Peyer's patch (tissue), 4 donors: ENCODE measurements at regions not wholly inside any gene's neighbourhood (a gene's known extent, or its start where the extent isn't known, plus 50 kb on each side); places are given as distances from the start of the nearest gene placed in this dataset.
"Not testable (repeated sequence)": the region's sequence is repeated elsewhere in the genome, so short reads cannot be mapped to it uniquely, and the experiment has no call there.

Experiments used
- DNase-seq, 3 donors: peaks; one replicate each; pipeline ENCODE4 v3.0.0-alpha.2; 2017 to 2019
- H3K27ac ChIP-seq, 4 donors: fragments of 200-600 bp; sonication (generic); one replicate each; pipeline ENCODE4 v1.5.1; 2016 to 2019
- H3K27me3 ChIP-seq, 2 donors: fragments of 200-600 bp; sonication (generic); one replicate each; pipeline ENCODE4 v1.5.1; 2019
- H3K36me3 ChIP-seq, 3 donors: fragments of 200-600 bp; sonication (generic); one replicate each; pipeline ENCODE4 v1.5.1; 2016 to 2019
- H3K4me1 ChIP-seq, 4 donors: fragments of 200-600 bp; sonication (generic); one replicate each; pipeline ENCODE4 v1.5.1; 2016 to 2019
- H3K4me3 ChIP-seq, 4 donors: fragments of 200-600 bp; sonication (generic); 1 replicate in 3 of 4; 2 replicates in 1 of 4; pipeline ENCODE4 v1.5.1; 2016 to 2019; ENCODE audit warnings: mild to moderate bottlenecking in 1 of 4
- H3K9me3 ChIP-seq, 4 donors: fragments of 200-600 bp; sonication (generic); one replicate each; pipeline ENCODE4 v1.5.1; 2016 to 2019; ENCODE audit warnings: mild to moderate bottlenecking in 1 of 4
- POLR2A ChIP-seq, 2 donors: fragments of 450-650 bp; IDR thresholded peaks; one replicate each; pipeline ENCODE4 v1.5.1; 2017; ENCODE audit warnings: antibody characterized with exemption in 2 of 2, mild to moderate bottlenecking in 2 of 2, moderate library complexity in 2 of 2
- small RNA-seq, 2 donors: library from RNA; depleted of rRNA; stranded (forward); fragments of <200 nt; gene quantifications; one replicate each; pipeline ENCODE3, GENCODE V24; 2016
- TF ChIP-seq, protein P1 (sequence below), 6 experiments: fragments of 450-650 bp in 4 of 6; fragments of 200-600 bp in 2 of 6; sonication (generic) in 1 of 6; IDR thresholded peaks; one replicate each; pipeline ENCODE4 v1.5.1; 2017 to 2019; ENCODE audit warnings: antibody characterized with exemption in 6 of 6, mild to moderate bottlenecking in 3 of 6, moderate library complexity in 1 of 6

GRCh38 chr6:27531772-27532459 is 59.0 kb upstream of the ZNF184 start:
- no peaks in the 10 kb centered on the region for H3K4me1 ChIP-seq
- H3K27me3 ChIP-seq: no peaks in the 10 kb centered on the region
- no peak overlapping the region for H3K4me3 ChIP-seq
- no peak overlapping the region for H3K27ac ChIP-seq
- H3K36me3 ChIP-seq: no peaks in the 10 kb centered on the region
- no peaks in the 10 kb centered on the region for H3K9me3 ChIP-seq
- no peak for TF ChIP-seq POLR2A (IDR thresholded peaks at IDR 0.05)
- TF ChIP-seq, protein P1, sequence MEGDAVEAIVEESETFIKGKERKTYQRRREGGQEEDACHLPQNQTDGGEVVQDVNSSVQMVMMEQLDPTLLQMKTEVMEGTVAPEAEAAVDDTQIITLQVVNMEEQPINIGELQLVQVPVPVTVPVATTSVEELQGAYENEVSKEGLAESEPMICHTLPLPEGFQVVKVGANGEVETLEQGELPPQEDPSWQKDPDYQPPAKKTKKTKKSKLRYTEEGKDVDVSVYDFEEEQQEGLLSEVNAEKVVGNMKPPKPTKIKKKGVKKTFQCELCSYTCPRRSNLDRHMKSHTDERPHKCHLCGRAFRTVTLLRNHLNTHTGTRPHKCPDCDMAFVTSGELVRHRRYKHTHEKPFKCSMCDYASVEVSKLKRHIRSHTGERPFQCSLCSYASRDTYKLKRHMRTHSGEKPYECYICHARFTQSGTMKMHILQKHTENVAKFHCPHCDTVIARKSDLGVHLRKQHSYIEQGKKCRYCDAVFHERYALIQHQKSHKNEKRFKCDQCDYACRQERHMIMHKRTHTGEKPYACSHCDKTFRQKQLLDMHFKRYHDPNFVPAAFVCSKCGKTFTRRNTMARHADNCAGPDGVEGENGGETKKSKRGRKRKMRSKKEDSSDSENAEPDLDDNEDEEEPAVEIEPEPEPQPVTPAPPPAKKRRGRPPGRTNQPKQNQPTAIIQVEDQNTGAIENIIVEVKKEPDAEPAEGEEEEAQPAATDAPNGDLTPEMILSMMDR (IDR thresholded peaks at IDR 0.05): no peak
- DNase-seq: no peak

GRCh38 chr6:27529796-27530195 is 56.9 kb upstream of the ZNF184 start:
- H3K4me1 ChIP-seq, H3K27ac ChIP-seq, H3K4me3 ChIP-seq, DNase-seq, H3K36me3 ChIP-seq, H3K27me3 ChIP-seq, H3K9me3 ChIP-seq: not testable (repeated sequence)

- TF ChIP-seq POLR2A (IDR thresholded peaks at IDR 0.05): no peak
- TF ChIP-seq, protein P1 (IDR thresholded peaks at IDR 0.05): no peak
- no peak for DNase-seq
- H3K4me1 ChIP-seq: no peaks in the 10 kb centered on the region
- H3K9me3 ChIP-seq: no peaks in the 10 kb centered on the region
- H3K27ac ChIP-seq: no peak overlapping the region
- no peaks in the 10 kb centered on the region for H3K36me3 ChIP-seq
- H3K4me3 ChIP-seq: no peak overlapping the region
- no peaks in the 10 kb centered on the region for H3K27me3 ChIP-seq
These were observed 55.8 kb upstream of the ZNF184 start for GRCh38 chr6:27528714-27529113.

Small RNAs in the stretch of these regions (small RNA-seq; reads per million reads assigned to genes)
- gene AL031229.1 (0 reads per million in 2 donors), gene HIST1H4PS1 (0 reads per million in 2 donors), gene RNU6-471P (0 reads per million in 2 donors)
